ENCODE measurements at regions not wholly inside any gene's neighbourhood (a gene's known extent, or its start where the extent isn't known, plus 50 kb on each side); places are given as distances from the start of the nearest gene placed in this dataset.

GRCh38 chr9:115306865-115307264, 188.9 kb upstream of the TNC start:
- no peak overlapping the region for H3K9ac ChIP-seq (ENCODE audit: control insufficient read depth, extremely low read depth, insufficient read depth, low read length)
- H3K27me3 ChIP-seq (ENCODE audit: control insufficient read depth, extremely low read depth, insufficient read depth, low read length): no peaks in the 10 kb centered on the region
- no peaks in the 10 kb centered on the region for H4K20me1 ChIP-seq (ENCODE audit: control insufficient read depth, extremely low read depth, insufficient read depth, low read length)
- no peak overlapping the region for H3K27ac ChIP-seq (ENCODE audit: control insufficient read depth, insufficient read depth, low read length)
- dilution Hi-C loops (cut with MboI; ENCODE audit: extremely low pct_ligation_motif_present, low sequenced_read_pairs): no loop called here
- no peak overlapping the region for H3K4me2 ChIP-seq (ENCODE audit: control insufficient read depth, extremely low read depth, insufficient read depth, low read depth, low read length)
- H3K9me3 ChIP-seq (ENCODE audit: control insufficient read depth, low read depth, low read length): no peaks in the 10 kb centered on the region
- no peak for DNase-seq (ENCODE audit: low read depth, low spot score)
- no peaks in the 10 kb centered on the region for H3K36me3 ChIP-seq (ENCODE audit: control insufficient read depth in 2 of 2, extremely low read depth in 1 of 2, insufficient read depth in 2 of 2, low read length in 2 of 2)
- TF ChIP-seq EZH2 (IDR thresholded peaks at IDR 0.05; ENCODE audit: low read length) (no peak), CTCF (optimal IDR thresholded peaks at IDR 0.05 in 1 of 3, IDR thresholded peaks at IDR 0.05 in 1 of 3, conservative IDR thresholded peaks at IDR 0.05 in 1 of 3; ENCODE audit: extremely low read depth in 1 of 3, insufficient read depth in 2 of 3, low read length in 3 of 3) (no peak)
- no peaks in the 10 kb centered on the region for H3K79me2 ChIP-seq (ENCODE audit: control insufficient read depth, insufficient read depth, low read length)
- no peak for FAIRE-seq
- H3K4me1 ChIP-seq (ENCODE audit: control insufficient read depth, extremely low read depth, insufficient read depth, low read length): peaks cover 15% of the 10 kb centered on the region
- H3K4me3 ChIP-seq (ENCODE audit: control insufficient read depth in 2 of 3, extremely low read depth in 1 of 3, insufficient read depth in 2 of 3, low read depth in 1 of 3, low read length in 3 of 3): no peak overlapping the region
- no peak overlapping the region for H2AFZ ChIP-seq (ENCODE audit: control insufficient read depth, low read length)
- no peaks in the 10 kb centered on the region for H3K9me1 ChIP-seq (ENCODE audit: control insufficient read depth, extremely low read depth, insufficient read depth, low read length)

- FAIRE-seq (no peak), DNase-seq (ENCODE audit: low read depth, low spot score) (no peak)
- Histone ChIP-seq H3K9me1 (ENCODE audit: control insufficient read depth, extremely low read depth, insufficient read depth, low read length) (no peaks in the 10 kb centered on the region), H3K27ac (ENCODE audit: control insufficient read depth, insufficient read depth, low read length) (no peak overlapping the region), H3K4me3 (ENCODE audit: control insufficient read depth in 2 of 3, extremely low read depth in 1 of 3, insufficient read depth in 2 of 3, low read depth in 1 of 3, low read length in 3 of 3) (no peak overlapping the region), H3K9me3 (ENCODE audit: control insufficient read depth, low read depth, low read length) (no peaks in the 10 kb centered on the region), H3K9ac (ENCODE audit: control insufficient read depth, extremely low read depth, insufficient read depth, low read length) (no peak overlapping the region), H3K4me1 (ENCODE audit: control insufficient read depth, extremely low read depth, insufficient read depth, low read length) (no peaks in the 10 kb centered on the region), H4K20me1 (ENCODE audit: control insufficient read depth, extremely low read depth, insufficient read depth, low read length) (no peaks in the 10 kb centered on the region), H3K79me2 (ENCODE audit: control insufficient read depth, insufficient read depth, low read length) (no peaks in the 10 kb centered on the region), H3K27me3 (ENCODE audit: control insufficient read depth, extremely low read depth, insufficient read depth, low read length) (no peaks in the 10 kb centered on the region), H3K4me2 (ENCODE audit: control insufficient read depth, extremely low read depth, insufficient read depth, low read depth, low read length) (no peak overlapping the region), H3K36me3 (ENCODE audit: control insufficient read depth in 2 of 2, extremely low read depth in 1 of 2, insufficient read depth in 2 of 2, low read length in 2 of 2) (no peaks in the 10 kb centered on the region), H2AFZ (ENCODE audit: control insufficient read depth, low read length) (no peak overlapping the region)
- dilution Hi-C loops (cut with MboI; ENCODE audit: extremely low pct_ligation_motif_present, low sequenced_read_pairs): no loop called here
- TF ChIP-seq EZH2 (IDR thresholded peaks at IDR 0.05; ENCODE audit: low read length): no peak
- TF ChIP-seq CTCF (optimal IDR thresholded peaks at IDR 0.05 in 1 of 3, IDR thresholded peaks at IDR 0.05 in 1 of 3, conservative IDR thresholded peaks at IDR 0.05 in 1 of 3; ENCODE audit: extremely low read depth in 1 of 3, insufficient read depth in 2 of 3, low read length in 3 of 3): no peak
Observed at GRCh38 chr9:115313545-115313944, 195.6 kb upstream of the TNC start.
